Endodermal cell (in vitro differentiated cells): ENCODE measurements at regions not wholly inside any gene's neighbourhood (a gene's known extent, or its start where the extent isn't known, plus 50 kb on each side); places are given as distances from the start of the nearest gene placed in this dataset.

Experiments used
- DNase-seq: peaks from one replicate; pipeline ENCODE4 v3.0.0-alpha.2; 2017
- H3K27ac ChIP-seq: 2 replicates; pipeline ENCODE4 v1.5.1; 2013; ENCODE audit warnings: mild to moderate bottlenecking, low read depth, low read length, moderate library complexity
- H3K27me3 ChIP-seq: 2 replicates; pipeline ENCODE4 v1.6.1; 2013; ENCODE audit warnings: mild to moderate bottlenecking, low read length, moderate library complexity; ENCODE audit not compliant: insufficient read depth, control insufficient read depth, poor library complexity, severe bottlenecking
- H3K36me3 ChIP-seq: 2 replicates; pipeline ENCODE4 v1.7.0; 2013; ENCODE audit warnings: mild to moderate bottlenecking, low read length, moderate library complexity; ENCODE audit not compliant: control insufficient read depth, insufficient read depth
- H3K4me1 ChIP-seq: one replicate; pipeline ENCODE4 v1.7.0; 2013; ENCODE audit warnings: low read length; ENCODE audit not compliant: control insufficient read depth, insufficient read depth
- H3K4me3 ChIP-seq: 2 replicates; pipeline ENCODE4 v1.5.1; 2013; ENCODE audit warnings: mild to moderate bottlenecking, low read length, moderate library complexity
- H3K9ac ChIP-seq: 2 replicates; pipeline ENCODE4 v1.6.1; 2013; ENCODE audit warnings: mild to moderate bottlenecking, low read length, moderate library complexity; ENCODE audit not compliant: poor library complexity, severe bottlenecking; ENCODE audit errors: extremely low read depth
- H3K9me3 ChIP-seq: 2 replicates; pipeline ENCODE4 v1.6.1; 2013; ENCODE audit warnings: mild to moderate bottlenecking, low read length, moderate library complexity; ENCODE audit not compliant: control insufficient read depth
- H3K27ac Mint-ChIP-seq: 2 replicates; pipeline ENCODE4 v1.8.0; 2020; ENCODE audit warnings: mixed read lengths
- H3K27me3 Mint-ChIP-seq: 2 replicates; pipeline ENCODE4 v1.8.0; 2021; ENCODE audit warnings: mild to moderate bottlenecking, mixed read lengths; ENCODE audit not compliant: insufficient read depth
- H3K36me3 Mint-ChIP-seq: 2 replicates; pipeline ENCODE4 v1.8.0; 2020; ENCODE audit warnings: low read depth, mixed read lengths
- H3K4me1 Mint-ChIP-seq: 2 replicates; pipeline ENCODE4 v1.8.0; 2020; ENCODE audit warnings: mixed read lengths
- H3K4me3 Mint-ChIP-seq: 2 replicates; pipeline ENCODE4 v1.8.0; 2020; ENCODE audit warnings: mild to moderate bottlenecking, moderate library complexity, mixed read lengths
- H3K9me3 Mint-ChIP-seq: 2 replicates; pipeline ENCODE4 v1.8.0; 2020; ENCODE audit warnings: mild to moderate bottlenecking, mixed read lengths
- WGBS, 2 experiments: methylation state at CpG; one replicate each; pipeline versions ENCODE4 v1.1.5 to v1.1.7; 2013; ENCODE audit warnings: missing lambda C conversion rate in 2 of 2, mixed read lengths in 1 of 2; ENCODE audit not compliant: insufficient coverage in 1 of 2, insufficient read length in 1 of 2; 5-methylcytosine and 5-hydroxymethylcytosine counted together
- TF ChIP-seq, protein P1 (sequence below): fragments of 200-600 bp; sonication (generic); conservative IDR thresholded peaks from 2 replicates; pipeline ENCODE4 v1.5.0; 2021; ENCODE audit warnings: antibody characterized with exemption, mild to moderate bottlenecking

GRCh38 chr13:90320664-90321063, 1026.8 kb upstream of the MIR17HG start:
- no peak overlapping the region for H3K27ac ChIP-seq
- Mint-ChIP-seq H3K27me3 (no peaks in the 10 kb centered on the region), H3K4me1 (peaks cover 4% of the 10 kb centered on the region), H3K4me3 (no peak overlapping the region), H3K9me3 (no peaks in the 10 kb centered on the region), H3K36me3 (no peaks in the 10 kb centered on the region), H3K27ac (no peak overlapping the region)
- no peak overlapping the region for H3K9ac ChIP-seq
- 96 to 100% methylated on average over 2 to 4 of the region's 4 CpGs for WGBS, 2 experiments
- DNase-seq, result no peak
- no peak overlapping the region for H3K4me3 ChIP-seq
- no peaks in the 10 kb centered on the region for H3K4me1 ChIP-seq
- TF ChIP-seq, protein P1, sequence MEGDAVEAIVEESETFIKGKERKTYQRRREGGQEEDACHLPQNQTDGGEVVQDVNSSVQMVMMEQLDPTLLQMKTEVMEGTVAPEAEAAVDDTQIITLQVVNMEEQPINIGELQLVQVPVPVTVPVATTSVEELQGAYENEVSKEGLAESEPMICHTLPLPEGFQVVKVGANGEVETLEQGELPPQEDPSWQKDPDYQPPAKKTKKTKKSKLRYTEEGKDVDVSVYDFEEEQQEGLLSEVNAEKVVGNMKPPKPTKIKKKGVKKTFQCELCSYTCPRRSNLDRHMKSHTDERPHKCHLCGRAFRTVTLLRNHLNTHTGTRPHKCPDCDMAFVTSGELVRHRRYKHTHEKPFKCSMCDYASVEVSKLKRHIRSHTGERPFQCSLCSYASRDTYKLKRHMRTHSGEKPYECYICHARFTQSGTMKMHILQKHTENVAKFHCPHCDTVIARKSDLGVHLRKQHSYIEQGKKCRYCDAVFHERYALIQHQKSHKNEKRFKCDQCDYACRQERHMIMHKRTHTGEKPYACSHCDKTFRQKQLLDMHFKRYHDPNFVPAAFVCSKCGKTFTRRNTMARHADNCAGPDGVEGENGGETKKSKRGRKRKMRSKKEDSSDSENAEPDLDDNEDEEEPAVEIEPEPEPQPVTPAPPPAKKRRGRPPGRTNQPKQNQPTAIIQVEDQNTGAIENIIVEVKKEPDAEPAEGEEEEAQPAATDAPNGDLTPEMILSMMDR, result no peak
- H3K27me3 ChIP-seq, result no peaks in the 10 kb centered on the region
- H3K36me3 ChIP-seq, result no peaks in the 10 kb centered on the region
- no peaks in the 10 kb centered on the region for H3K9me3 ChIP-seq

GRCh38 chr13:90321281-90321931, 1026.1 kb upstream of the MIR17HG start:
- H3K27ac Mint-ChIP-seq, result no peak overlapping the region
- H3K9ac ChIP-seq, result no peak overlapping the region
- 83 to 97% methylated on average over 4 to 8 of the region's 9 CpGs for WGBS, 2 experiments
- TF ChIP-seq, protein P1, result no peak
- no peak overlapping the region for H3K4me3 ChIP-seq
- H3K4me1 ChIP-seq, result no peaks in the 10 kb centered on the region
- no peaks in the 10 kb centered on the region for H3K27me3 Mint-ChIP-seq
- H3K9me3 ChIP-seq, result no peaks in the 10 kb centered on the region
- H3K36me3 Mint-ChIP-seq, result no peaks in the 10 kb centered on the region
- H3K4me3 Mint-ChIP-seq, result no peak overlapping the region
- H3K27ac ChIP-seq, result no peak overlapping the region
- DNase-seq, result no peak
- H3K27me3 ChIP-seq, result no peaks in the 10 kb centered on the region
- no peaks in the 10 kb centered on the region for H3K36me3 ChIP-seq
- H3K9me3 Mint-ChIP-seq, result no peaks in the 10 kb centered on the region
- peaks cover 4% of the 10 kb centered on the region for H3K4me1 Mint-ChIP-seq

GRCh38 chr13:90329641-90330040, 1017.8 kb upstream of the MIR17HG start:
- WGBS, 2 experiments, result 60 to 83% methylated on average over 1 of the region's 1 CpG
- Mint-ChIP-seq H3K9me3 (no peaks in the 10 kb centered on the region), H3K27me3 (no peaks in the 10 kb centered on the region), H3K36me3 (no peaks in the 10 kb centered on the region), H3K4me1 (peaks cover 6% of the 10 kb centered on the region), H3K27ac (no peak overlapping the region), H3K4me3 (no peak overlapping the region)
- no peaks in the 10 kb centered on the region for H3K4me1 ChIP-seq
- TF ChIP-seq, protein P1, result no peak
- H3K27me3 ChIP-seq, result no peaks in the 10 kb centered on the region
- H3K36me3 ChIP-seq, result no peaks in the 10 kb centered on the region
- H3K27ac ChIP-seq, result no peak overlapping the region
- H3K9me3 ChIP-seq, result no peaks in the 10 kb centered on the region
- no peak overlapping the region for H3K4me3 ChIP-seq
- DNase-seq, result no peak
- H3K9ac ChIP-seq, result no peak overlapping the region
